ENCODE measurements at regions not wholly inside any gene's neighbourhood (a gene's known extent, or its start where the extent isn't known, plus 50 kb on each side); places are given as distances from the start of the nearest gene placed in this dataset.

DNA sequence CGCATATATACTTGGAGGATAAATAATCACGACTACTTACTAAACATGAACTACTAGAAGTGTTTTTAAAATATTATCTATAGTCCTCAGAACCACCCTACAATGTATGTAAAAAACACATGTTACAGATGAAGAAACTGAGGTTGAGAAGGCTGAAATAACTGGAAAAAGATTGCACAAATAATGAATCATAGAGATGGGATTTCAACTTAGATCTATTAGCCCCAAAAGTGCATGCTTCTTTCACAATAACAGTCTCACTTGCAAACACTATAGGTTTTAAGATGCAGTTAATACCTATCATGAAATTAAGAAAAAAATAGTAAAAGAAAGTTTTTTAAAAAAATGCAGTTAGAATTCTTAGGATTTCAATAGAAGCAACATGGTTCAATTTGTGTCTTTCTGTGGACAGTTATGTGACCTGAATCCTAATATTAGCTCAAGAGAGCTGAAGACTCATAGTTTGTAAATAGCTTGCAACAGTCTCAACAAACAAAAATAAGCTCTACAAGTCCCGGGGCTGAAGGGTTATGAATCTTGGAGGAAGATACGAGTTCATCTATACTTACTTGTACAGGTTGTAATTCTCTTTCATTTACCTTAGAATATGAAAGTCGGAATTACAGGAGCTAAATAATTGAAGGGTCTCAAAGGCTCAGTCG lies 58.6 kb upstream of the NTPCR start:
- no peak for DNase-seq
- ATAC-seq, result no peak

DNA sequence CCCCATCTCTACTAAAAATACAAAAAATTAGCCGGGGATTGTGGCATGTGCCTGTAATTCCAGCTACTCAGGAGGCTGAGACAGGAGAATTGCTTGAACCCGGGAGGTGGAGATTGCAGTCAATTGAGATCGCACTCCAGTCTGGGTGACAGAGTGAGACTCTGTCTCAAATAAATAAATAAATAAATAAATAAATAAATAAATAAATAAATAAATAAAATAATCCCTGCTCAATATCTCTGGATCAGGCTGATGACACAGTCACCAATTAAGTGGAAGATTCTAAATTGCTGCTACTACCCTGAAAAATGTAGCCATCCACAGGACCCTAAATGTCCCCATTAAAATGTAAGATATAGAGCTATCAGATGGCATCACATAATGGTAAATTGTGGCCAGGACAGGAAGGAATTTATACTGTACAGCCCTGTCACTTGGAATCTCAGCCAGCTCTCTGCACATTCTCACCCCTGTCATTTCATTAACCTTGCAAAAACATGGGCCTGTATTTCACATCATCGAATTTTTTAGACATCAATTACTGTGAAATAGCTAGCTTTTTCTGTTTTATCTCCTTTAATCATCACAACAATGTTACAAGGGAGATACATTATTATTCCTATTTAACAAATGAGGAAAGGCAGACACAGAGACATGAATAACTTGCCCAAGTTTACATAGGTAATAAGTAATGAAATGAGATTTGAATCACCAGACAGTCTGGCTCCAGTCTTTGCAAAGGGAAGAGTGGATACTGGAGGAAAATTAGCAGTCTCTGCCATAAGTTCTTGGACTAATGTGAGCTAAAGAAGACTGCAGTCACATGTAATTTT lies 56.7 kb upstream of the NTPCR start:
- DNase-seq (no peak), ATAC-seq (no peak)

DNA sequence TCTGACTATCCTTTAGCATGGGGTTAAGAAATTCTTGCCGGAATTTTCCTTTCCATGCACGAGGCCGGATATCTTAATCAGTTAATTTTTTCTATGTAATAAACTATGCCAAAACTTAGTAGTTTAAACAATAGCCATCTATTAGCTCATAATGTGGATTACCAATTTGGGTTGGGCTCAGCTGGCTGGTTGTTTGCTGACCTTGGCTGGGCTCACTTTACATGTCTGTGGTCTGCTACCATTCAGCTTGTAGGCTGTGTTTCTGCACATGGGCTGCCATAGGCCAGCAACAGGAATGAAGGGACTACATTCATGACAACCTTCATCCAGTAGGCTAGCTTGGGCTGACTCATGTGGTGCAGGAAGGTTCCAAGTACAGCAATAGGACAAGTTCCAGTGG lies 56.0 kb upstream of the NTPCR start:
- ATAC-seq, result no peak
- DNase-seq, result no peak

DNA sequence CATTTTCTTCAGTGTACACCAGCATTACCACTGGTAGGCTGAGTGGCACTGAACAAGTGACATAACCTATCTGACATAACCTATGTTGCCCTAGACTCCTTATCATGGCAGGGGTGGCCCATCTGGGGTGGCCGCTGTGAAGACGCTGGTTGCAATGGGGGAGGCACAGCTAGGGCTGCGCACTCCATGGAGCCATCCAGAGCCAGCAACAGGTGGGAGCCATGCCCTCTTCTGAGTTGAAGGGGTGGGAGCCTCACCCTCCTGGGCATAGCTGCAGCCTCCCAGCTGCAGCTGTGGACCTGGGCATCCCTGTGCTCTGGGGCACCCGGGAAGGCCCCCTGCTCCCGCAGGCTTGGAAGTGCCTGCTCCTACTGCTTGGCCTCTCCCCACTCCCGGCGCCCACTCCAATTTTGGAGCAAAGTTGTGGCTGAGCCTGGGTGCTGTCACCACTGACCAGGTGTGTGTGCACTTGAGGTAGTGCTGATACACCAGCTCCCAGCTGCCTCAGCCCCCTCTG lies 52.4 kb upstream of the NTPCR start:
- DNase-seq (no peak), ATAC-seq (no peak)

DNA sequence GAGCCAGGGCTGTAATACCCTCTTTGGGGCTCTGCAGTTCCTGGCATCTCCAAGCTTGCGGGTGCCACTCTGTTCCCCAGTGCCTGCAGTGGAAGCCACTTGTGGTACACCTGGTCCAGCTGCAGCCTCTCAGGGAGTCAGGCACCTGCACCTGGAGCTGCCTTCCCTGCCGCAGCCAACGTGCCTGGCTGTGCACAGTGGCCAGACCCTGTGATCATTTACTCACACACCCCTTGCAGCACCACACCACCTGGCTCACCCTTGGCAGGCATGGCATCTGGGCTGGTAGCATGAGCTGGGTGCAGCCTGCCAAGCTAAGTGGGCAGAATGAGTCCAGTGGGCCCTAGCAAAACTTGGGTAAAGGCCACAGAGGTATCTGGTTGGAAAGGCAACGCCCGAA lies 51.1 kb upstream of the NTPCR start:
- ATAC-seq (no peak), DNase-seq (no peak)

DNA sequence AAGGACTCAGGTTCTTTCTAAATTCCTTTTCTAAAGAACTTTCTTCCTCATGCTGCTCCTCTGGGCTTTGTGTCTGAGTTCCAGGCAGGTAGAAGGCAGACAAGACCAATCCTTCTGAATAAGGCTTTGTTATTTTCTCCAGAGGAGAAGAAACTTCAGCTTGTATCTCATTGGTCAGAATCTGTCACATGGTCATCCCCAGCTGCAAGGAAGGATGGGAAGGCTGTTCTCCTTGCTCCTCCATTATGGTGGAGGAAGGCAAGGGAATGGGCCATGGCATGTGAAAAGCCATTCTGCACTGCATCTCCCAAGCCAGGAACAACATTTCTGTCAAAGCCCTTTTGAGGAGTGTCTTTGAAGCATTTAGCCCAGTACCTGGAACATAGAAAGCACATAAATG lies 50.6 kb upstream of the NTPCR start:
- no peak for DNase-seq
- ATAC-seq, result no peak

Data from stimulated activated naive CD8-positive, alpha-beta T cell treated with anti-CD3 and anti-CD28 coated beads, Interleukin-15, Interleukin-2, amounts not matched to agents 100 U/mL and 50 U/mL, for 24 hours (primary cell).